ENCODE measurements at regions not wholly inside any gene's neighbourhood (a gene's known extent, or its start where the extent isn't known, plus 50 kb on each side); places are given as distances from the start of the nearest gene placed in this dataset.

DNA sequence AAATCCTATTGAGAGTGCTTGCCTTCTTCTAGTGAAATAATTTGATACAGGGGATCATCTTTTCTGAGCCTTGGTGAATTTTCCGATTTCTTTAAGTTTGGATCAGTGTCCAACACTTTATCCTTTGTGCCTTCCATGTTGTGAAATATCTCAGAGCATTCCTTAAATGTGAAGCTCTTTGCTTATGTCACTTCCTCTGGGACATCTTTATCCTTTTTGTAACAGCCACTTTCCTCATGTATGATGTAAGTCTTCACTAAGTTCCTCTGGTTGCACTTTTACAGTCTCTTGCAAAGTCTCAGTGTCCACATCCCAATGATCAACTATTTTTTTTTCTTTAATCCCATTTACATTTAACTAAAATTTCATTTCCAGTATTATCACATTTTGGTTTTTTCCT, 254.2 kb downstream of the EN1 start:
- intact Hi-C loops (cut with micrococcal nuclease): no loop called here
- BruUV-seq (replicated peaks): no TSS peak
- WGBS (ENCODE audit: insufficient coverage, low coverage, missing lambda C conversion rate): 0% methylated on average over 1 of the region's 1 CpG

DNA sequence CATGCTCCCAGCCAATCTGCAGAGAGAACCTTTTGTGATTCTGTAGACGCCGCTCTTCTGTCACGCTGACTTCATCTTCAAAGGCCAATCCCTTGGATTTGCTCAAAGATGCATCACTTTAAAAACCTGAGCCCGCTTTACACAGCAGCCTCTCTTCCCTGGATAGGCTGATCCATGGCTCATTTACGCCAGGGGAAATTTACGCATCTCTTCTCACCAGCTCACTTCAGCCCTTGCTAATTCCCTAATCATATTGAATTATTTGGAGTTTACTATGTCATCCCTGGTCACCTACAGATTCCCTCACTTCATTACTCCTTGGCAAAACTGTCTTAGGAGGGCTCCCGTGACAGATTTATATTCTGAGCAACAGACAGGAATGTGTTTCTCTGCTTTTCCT, 256.2 kb downstream of the EN1 start:
- no peak for FAIRE-seq
- CTCF ChIA-PET (ENCODE audit: low intra/inter-chr PET ratio): no interaction called here
- under 1% methylated on average over 7 of the region's 7 CpGs for WGBS (ENCODE audit: insufficient coverage, low coverage, missing lambda C conversion rate)

More for the DNA sequence above, 254.2 kb downstream of the EN1 start:
- ChIA-PET POLR2A (interaction anchor here (0.6 kb wide), 1 partner anchor 12 kb away, joined by 3 read pairs; no protein-coding TSS in a partner anchor), CTCF (ENCODE audit: low intra/inter-chr PET ratio) (no interaction called here)
- Histone ChIP-seq H3K9me3 (replicated peaks; ENCODE audit: control insufficient read depth, insufficient read depth, low read depth, low read length) (no peaks in the 10 kb centered on the region), H3K27ac (ENCODE audit: extremely low read depth, low read depth, low read length) (no peak overlapping the region), H4K20me1 (replicated peaks; ENCODE audit: control insufficient read depth, insufficient read depth, low read length) (no peaks in the 10 kb centered on the region), H3K4me3 (no peak overlapping the region), H3K4me2 (ENCODE audit: insufficient read depth, low read length) (no peak overlapping the region), H2AFZ (ENCODE audit: low read depth, low read length) (no peak overlapping the region), H3K79me2 (ENCODE audit: control insufficient read depth, insufficient read depth, low read length) (no peaks in the 10 kb centered on the region), H3K27me3 (ENCODE audit: control insufficient read depth in 2 of 2, insufficient read depth in 2 of 2, low read length in 2 of 2) (peaks cover 0 to 3% of the 10 kb centered on the region in 2 experiments; a peak in 1 of 5 replicates), H3K9me1 (ENCODE audit: control insufficient read depth, insufficient read depth, low read length) (no peaks in the 10 kb centered on the region), H3K36me3 (ENCODE audit: control insufficient read depth, insufficient read depth, low read length) (no peaks in the 10 kb centered on the region), H3K9ac (ENCODE audit: insufficient read depth in 1 of 2, low read depth in 2 of 2, low read length in 2 of 2) (no peak overlapping the region), H3K4me1 (replicated peaks in 1 of 2; ENCODE audit: control insufficient read depth in 2 of 2, insufficient read depth in 2 of 2, low read length in 2 of 2) (no peaks in the 10 kb centered on the region)
- in situ Hi-C loops (cut with MboI): no loop called here
- peak; percentile 59 for TF ChIP-seq GABPA (tag; conservative IDR thresholded peaks at IDR 0.05; ENCODE audit: low read depth)
- no peak for TF ChIP-seq ZNF586 (CRISPR knock-in tag; conservative IDR thresholded peaks at IDR 0.05)
- no peak for TF ChIP-seq CEBPG (CRISPR knock-in tag; IDR thresholded peaks at IDR 0.05)
- TF ChIP-seq CEBPG (tag; conservative IDR thresholded peaks at IDR 0.05 in 1 of 2, IDR thresholded peaks at IDR 0.05 in 1 of 2): peak; percentile 10 to 69; a peak in 3 of 4 replicates
- no peak for TF ChIP-seq ZNF212 (CRISPR knock-in tag; IDR thresholded peaks at IDR 0.05)
- TF ChIP-seq MED1 (CRISPR knock-in tag; IDR thresholded peaks at IDR 0.05; ENCODE audit: borderline replicate concordance): no peak
- FAIRE-seq (peak; percentile 6), DNase-seq (ENCODE audit: extremely low read depth in 1 of 4, low spot score in 3 of 4) (no peak), ATAC-seq (no peak)

More for the DNA sequence above, 256.2 kb downstream of the EN1 start:
- no peaks in the 10 kb centered on the region for H3K9me3 ChIP-seq (replicated peaks; ENCODE audit: control insufficient read depth, insufficient read depth, low read depth, low read length)
- TF ChIP-seq NFE2L1 (tag; IDR thresholded peaks at IDR 0.05; ENCODE audit: borderline replicate concordance, low read depth): no peak
- TF ChIP-seq ZNF586 (CRISPR knock-in tag; conservative IDR thresholded peaks at IDR 0.05): no peak
- no peak for TF ChIP-seq XRCC4 (IDR thresholded peaks at IDR 0.05; ENCODE audit: extremely low read depth, insufficient read depth, insufficient read length)
- TF ChIP-seq RB1 (IDR thresholded peaks at IDR 0.05; ENCODE audit: low read depth): no peak
- no peak for TF ChIP-seq POLR2H (tag; IDR thresholded peaks at IDR 0.05; ENCODE audit: low read depth)
- no peaks in the 10 kb centered on the region for H3K9me1 ChIP-seq (ENCODE audit: control insufficient read depth, insufficient read depth, low read length)
- POLR2A ChIA-PET: no interaction called here
- intact Hi-C loops (cut with micrococcal nuclease) (no loop called here), in situ Hi-C loops (cut with MboI) (no loop called here)
- H3K79me2 ChIP-seq (ENCODE audit: control insufficient read depth, insufficient read depth, low read length): no peaks in the 10 kb centered on the region
- no peaks in the 10 kb centered on the region for H3K4me1 ChIP-seq (replicated peaks in 1 of 2; ENCODE audit: control insufficient read depth in 2 of 2, insufficient read depth in 2 of 2, low read length in 2 of 2)
- peaks cover 0 to 3% of the 10 kb centered on the region in 2 experiments; a peak in 1 of 5 replicates for H3K27me3 ChIP-seq (ENCODE audit: control insufficient read depth in 2 of 2, insufficient read depth in 2 of 2, low read length in 2 of 2)
- H3K4me2 ChIP-seq (ENCODE audit: insufficient read depth, low read length): no peak overlapping the region
- ATAC-seq (no peak), DNase-seq (ENCODE audit: extremely low read depth in 1 of 4, low spot score in 3 of 4) (no peak)
- no peaks in the 10 kb centered on the region for H4K20me1 ChIP-seq (replicated peaks; ENCODE audit: control insufficient read depth, insufficient read depth, low read length)
- H3K36me3 ChIP-seq (ENCODE audit: control insufficient read depth, insufficient read depth, low read length): no peaks in the 10 kb centered on the region
- BruUV-seq (replicated peaks): no TSS peak
- no peak overlapping the region for H3K4me3 ChIP-seq
- no peak overlapping the region for H2AFZ ChIP-seq (ENCODE audit: low read depth, low read length)
- no peak overlapping the region for H3K27ac ChIP-seq (ENCODE audit: extremely low read depth, low read depth, low read length)
- H3K9ac ChIP-seq (ENCODE audit: insufficient read depth in 1 of 2, low read depth in 2 of 2, low read length in 2 of 2): no peak overlapping the region

Measured in K562 (cell line).